Heart right ventricle (tissue), 16 donors: ENCODE measurements at regions not wholly inside any gene's neighbourhood (a gene's known extent, or its start where the extent isn't known, plus 50 kb on each side); places are given as distances from the start of the nearest gene placed in this dataset.
A peak's percentile ranks its signal among the peaks of the same experiment; 100 is the strongest.

Source experiments
- ATAC-seq, 8 donors: fragments of 200-7000 bp; cut with Tn5 transposase; one replicate each; pipeline ENCODE4 v1.9.1; 2020; ENCODE audit warnings: mild to moderate bottlenecking in 8 of 8, moderate library complexity in 8 of 8, moderate number of reproducible peaks in 1 of 8
- DNase-seq, 2 donors: peaks; one replicate each; pipeline ENCODE4 v3.0.0-alpha.2; 2020
- H3K27ac ChIP-seq, 10 donors: fragments of 200-600 bp; sonication (generic) in 2 of 10; one replicate each; pipeline versions ENCODE4 v1.5.0 to v1.8.0; 2020 to 2022; ENCODE audit warnings: mild to moderate bottlenecking in 3 of 10
- H3K27me3 ChIP-seq, 7 donors: fragments of 200-600 bp; one replicate each; pipeline ENCODE4 v1.8.0; 2021 to 2022; ENCODE audit warnings: mild to moderate bottlenecking in 2 of 7
- H3K36me3 ChIP-seq, 9 donors: fragments of 200-600 bp; sonication (generic) in 1 of 9; one replicate each; pipeline versions ENCODE4 v1.5.0 to v1.8.0; 2020 to 2022; ENCODE audit warnings: mild to moderate bottlenecking in 2 of 9
- H3K4me1 ChIP-seq, 9 donors: fragments of 200-600 bp; sonication (generic) in 1 of 9; one replicate each; pipeline versions ENCODE4 v1.5.0 to v1.8.0; 2020 to 2022; ENCODE audit warnings: mild to moderate bottlenecking in 4 of 9
- H3K4me3 ChIP-seq, 10 donors: fragments of 200-600 bp; sonication (generic) in 2 of 10; one replicate each; pipeline versions ENCODE4 v1.5.0 to v1.8.0; 2020 to 2022; ENCODE audit warnings: mild to moderate bottlenecking in 7 of 10, moderate library complexity in 2 of 10
- H3K9me3 ChIP-seq, 11 donors: fragments of 200-600 bp in 10 of 11; sonication (generic) in 2 of 11; one replicate each; pipeline versions ENCODE4 v1.5.0 to v1.8.0; 2013 to 2022; ENCODE audit warnings: mild to moderate bottlenecking in 2 of 11, control low read depth in 1 of 11, moderate library complexity in 1 of 11
- CTCF ChIP-seq, 9 donors: fragments of 200-600 bp; sonication (generic) in 2 of 9; IDR thresholded peaks; one replicate each; pipeline versions ENCODE4 v1.5.0 to v1.8.0; 2021 to 2022; ENCODE audit warnings: antibody characterized with exemption in 9 of 9, mild to moderate bottlenecking in 5 of 9, moderate library complexity in 1 of 9
- WGBS, 2 donors: extraction: QIAGEN DNeasy Blood & Tissue Kit; methylation state at CpG; one replicate each; pipeline ENCODE4 v1.1.7; 2013; ENCODE audit warnings: inconsistent platforms in 1 of 2; 5-methylcytosine and 5-hydroxymethylcytosine counted together
- intact Hi-C, 10 donors: fragments of 100-400 bp; cut with DNase I; formaldehyde crosslinking; loops; one replicate each; pipeline versions ENCODE4 v1.11.1 to v1.14.2; 2022
- donor health status: Arrhythmogenic right ventricular cardiomyopathy.
- donor health status: ischemic (EF 13 %, LVEDD 7.1; RV severe dilation, severe dysfunction).
- donor health status: healthy with polysubstance abuse.
- donor health status: DM: no; HTN: yes; CAD: no.
- donor health status: DM: no; HTN: no; CAD: no.
- donor health status: ischemic (EF 25% LVEDD 6.9; RV normal size, moderate dysfunction).
- donor health status: ischemic (EF 25% LVEDD 5.7; RV mildly dilated, moderate dysfunction).
- donor health status: healthy.
- donor health status: DM: yes; HTN: yes; CAD: no.
- donor health status: Ischemic cardiomyopathy.
- donor health status: ischemic (EF 35%, LVEDD 5.7; RV mildly dilated, moderate dysfunction).
- donor health status: nonischemic (EF 11% LVEDD 7.7; RV severe dilation, severe dysfunction).
- donor health status: DM: yes; HTN: yes; CAD: no.
- donor health status: PGD.
- donor health status: ischemic (EF 29% LVEDD 5.4; RV normal size, mild dysfunction).
- donor health status: nonischemic (EF 23%, LVEDD 6.1; RV moderate dilation, normal function).

GRCh38 chr5:175257847-175258194 lies 186.2 kb downstream of the DRD1 start:
- intact Hi-C loops = no loop called here
- Histone ChIP-seq H3K4me3 (no peak overlapping the region), H3K4me1 (peaks cover 0 to 20% (median 4%) of the 10 kb centered on the region in 9 donors), H3K9me3 (peaks cover 0 to 7% (median 0%) of the 10 kb centered on the region in 11 donors), H3K27ac (no peak overlapping the region), H3K36me3 (no peaks in the 10 kb centered on the region), H3K27me3 (peaks cover 0 to 7% (median 0%) of the 10 kb centered on the region in 7 donors)
- no peak for DNase-seq
- TF ChIP-seq CTCF (IDR thresholded peaks at IDR 0.05) = no peak
- WGBS, 2 donors = 75 to 78% methylated on average over 1 of the region's 1 CpG
- ATAC-seq = no peak

GRCh38 chr5:175257128-175257846 lies 186.7 kb downstream of the DRD1 start:
- ATAC-seq (no peak), DNase-seq (no peak)
- peaks cover 0 to 7% (median 0%) of the 10 kb centered on the region in 7 donors for H3K27me3 ChIP-seq
- no peak overlapping the region for H3K4me3 ChIP-seq
- WGBS, 2 donors = 79 to 88% methylated on average over 4 of the region's 4 CpGs
- H3K36me3 ChIP-seq = no peaks in the 10 kb centered on the region
- peaks cover 0 to 3% (median 0%) of the 10 kb centered on the region in 11 donors for H3K9me3 ChIP-seq
- TF ChIP-seq CTCF (IDR thresholded peaks at IDR 0.05) = no peak
- intact Hi-C loops = no loop called here
- no peak overlapping the region for H3K27ac ChIP-seq
- H3K4me1 ChIP-seq = peaks cover 0 to 20% (median 4%) of the 10 kb centered on the region in 9 donors

GRCh38 chr5:175254155-175254554 lies 189.8 kb downstream of the DRD1 start:
- intact Hi-C loops = no loop called here
- no peak overlapping the region for H3K4me3 ChIP-seq
- DNase-seq (peak in 1 of 2 donors; percentile 23), ATAC-seq (peak; percentile 29 to 81 (median 72))
- no peaks in the 10 kb centered on the region for H3K36me3 ChIP-seq
- peaks cover 0 to 20% (median 4%) of the 10 kb centered on the region in 9 donors for H3K4me1 ChIP-seq
- no peak for TF ChIP-seq CTCF (IDR thresholded peaks at IDR 0.05)
- peaks cover 0 to 7% (median 0%) of the 10 kb centered on the region in 7 donors for H3K27me3 ChIP-seq
- H3K27ac ChIP-seq = no peak overlapping the region
- H3K9me3 ChIP-seq = no peaks in the 10 kb centered on the region
- WGBS, 2 donors = 12 to 26% methylated on average over 1 of the region's 1 CpG

GRCh38 chr5:175253597-175253996 lies 190.4 kb downstream of the DRD1 start:
- intact Hi-C loops = no loop called here
- ATAC-seq (peak in 1 of 8 donors; percentile 13), DNase-seq (no peak)
- H3K4me1 ChIP-seq = peaks cover 0 to 20% (median 4%) of the 10 kb centered on the region in 9 donors
- no peak overlapping the region for H3K27ac ChIP-seq
- no peak overlapping the region for H3K4me3 ChIP-seq
- no peak for TF ChIP-seq CTCF (IDR thresholded peaks at IDR 0.05)
- H3K9me3 ChIP-seq = no peaks in the 10 kb centered on the region
- 64 to 67% methylated on average over 8 of the region's 8 CpGs for WGBS, 2 donors
- H3K27me3 ChIP-seq = peaks cover 0 to 9% (median 0%) of the 10 kb centered on the region in 7 donors
- no peaks in the 10 kb centered on the region for H3K36me3 ChIP-seq
